ENCODE measurements at regions not wholly inside any gene's neighbourhood (a gene's known extent, or its start where the extent isn't known, plus 50 kb on each side); places are given as distances from the start of the nearest gene placed in this dataset.

GRCh38 chr3:193021506-193022010, 103.9 kb upstream of the MB21D2 start (continued):
- no peak for TF ChIP-seq NFATC4 (CRISPR knock-in tag; IDR thresholded peaks at IDR 0.05)
- no peak for TF ChIP-seq JUN (CRISPR knock-in tag; IDR thresholded peaks at IDR 0.05)
- TF ChIP-seq ZSCAN18 (CRISPR knock-in tag; IDR thresholded peaks at IDR 0.05), result no peak
- TF ChIP-seq, protein P1, sequence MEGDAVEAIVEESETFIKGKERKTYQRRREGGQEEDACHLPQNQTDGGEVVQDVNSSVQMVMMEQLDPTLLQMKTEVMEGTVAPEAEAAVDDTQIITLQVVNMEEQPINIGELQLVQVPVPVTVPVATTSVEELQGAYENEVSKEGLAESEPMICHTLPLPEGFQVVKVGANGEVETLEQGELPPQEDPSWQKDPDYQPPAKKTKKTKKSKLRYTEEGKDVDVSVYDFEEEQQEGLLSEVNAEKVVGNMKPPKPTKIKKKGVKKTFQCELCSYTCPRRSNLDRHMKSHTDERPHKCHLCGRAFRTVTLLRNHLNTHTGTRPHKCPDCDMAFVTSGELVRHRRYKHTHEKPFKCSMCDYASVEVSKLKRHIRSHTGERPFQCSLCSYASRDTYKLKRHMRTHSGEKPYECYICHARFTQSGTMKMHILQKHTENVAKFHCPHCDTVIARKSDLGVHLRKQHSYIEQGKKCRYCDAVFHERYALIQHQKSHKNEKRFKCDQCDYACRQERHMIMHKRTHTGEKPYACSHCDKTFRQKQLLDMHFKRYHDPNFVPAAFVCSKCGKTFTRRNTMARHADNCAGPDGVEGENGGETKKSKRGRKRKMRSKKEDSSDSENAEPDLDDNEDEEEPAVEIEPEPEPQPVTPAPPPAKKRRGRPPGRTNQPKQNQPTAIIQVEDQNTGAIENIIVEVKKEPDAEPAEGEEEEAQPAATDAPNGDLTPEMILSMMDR (IDR thresholded peaks at IDR 0.05), result no peak
- no peak for TF ChIP-seq NFYB (CRISPR knock-in tag; conservative IDR thresholded peaks at IDR 0.05; ENCODE audit: low read depth)

DNA sequence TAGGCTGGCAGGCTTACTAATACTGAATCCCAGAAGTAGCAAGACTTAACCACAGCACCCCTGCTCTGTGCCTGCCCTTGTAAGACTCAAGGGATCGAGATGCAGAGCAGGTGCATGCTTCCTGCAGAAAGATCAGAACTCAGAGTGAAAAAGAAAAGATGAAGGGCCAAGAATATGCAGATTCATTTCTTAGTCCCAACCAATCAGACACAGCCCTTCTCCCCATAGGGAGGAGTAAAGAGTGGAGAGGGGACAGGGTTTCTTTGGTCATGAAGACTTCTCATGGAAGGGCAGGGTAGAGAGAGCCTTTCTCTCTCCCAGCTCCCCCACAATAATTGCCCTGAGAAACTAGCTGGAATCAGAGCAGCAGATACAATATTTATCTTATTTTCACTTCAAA, 105.6 kb upstream of the MB21D2 start:
- CTCF ChIA-PET, result no interaction called here

More for the DNA sequence above, 105.6 kb upstream of the MB21D2 start:
- peak; percentile 30; the same call in 1 of the 2 replicates for ATAC-seq
- no peaks in the 10 kb centered on the region for H3K27me3 Mint-ChIP-seq (ENCODE audit: low read depth)
- no peak overlapping the region for H3K27ac Mint-ChIP-seq
- H3K4me1 Mint-ChIP-seq, result peaks cover 18% of the 10 kb centered on the region
- H3K9me3 Mint-ChIP-seq, result no peaks in the 10 kb centered on the region
- H3K36me3 Mint-ChIP-seq, result no peaks in the 10 kb centered on the region
- TF ChIP-seq CREB1 (CRISPR knock-in tag; IDR thresholded peaks at IDR 0.05) (no peak), HMGA2 (CRISPR knock-in tag; IDR thresholded peaks at IDR 0.05) (no peak), TCF7 (CRISPR knock-in tag; IDR thresholded peaks at IDR 0.05; ENCODE audit: low read depth) (no peak), CREM (CRISPR knock-in tag; IDR thresholded peaks at IDR 0.05) (no peak), NR3C1 (CRISPR knock-in tag; conservative IDR thresholded peaks at IDR 0.05; ENCODE audit: low read depth) (no peak), ESRRA (CRISPR knock-in tag; IDR thresholded peaks at IDR 0.05; ENCODE audit: borderline replicate concordance) (no peak), SMAD4 (CRISPR knock-in tag; IDR thresholded peaks at IDR 0.05) (no peak), ZBTB43 (CRISPR knock-in tag; IDR thresholded peaks at IDR 0.05) (no peak), GRHL2 (CRISPR knock-in tag; IDR thresholded peaks at IDR 0.05; ENCODE audit: insufficient replicate concordance, severe bottlenecking) (no peak), EMX1 (CRISPR knock-in tag; IDR thresholded peaks at IDR 0.05) (no peak), USF1 (CRISPR knock-in tag; IDR thresholded peaks at IDR 0.05) (no peak), ZNF121 (CRISPR knock-in tag; IDR thresholded peaks at IDR 0.05) (no peak)
- TF ChIP-seq, protein P2, sequence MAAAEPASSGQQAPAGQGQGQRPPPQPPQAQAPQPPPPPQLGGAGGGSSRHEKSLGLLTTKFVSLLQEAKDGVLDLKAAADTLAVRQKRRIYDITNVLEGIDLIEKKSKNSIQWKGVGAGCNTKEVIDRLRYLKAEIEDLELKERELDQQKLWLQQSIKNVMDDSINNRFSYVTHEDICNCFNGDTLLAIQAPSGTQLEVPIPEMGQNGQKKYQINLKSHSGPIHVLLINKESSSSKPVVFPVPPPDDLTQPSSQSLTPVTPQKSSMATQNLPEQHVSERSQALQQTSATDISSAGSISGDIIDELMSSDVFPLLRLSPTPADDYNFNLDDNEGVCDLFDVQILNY (CRISPR knock-in tag; IDR thresholded peaks at IDR 0.05), result no peak
- TF ChIP-seq, protein P3, sequence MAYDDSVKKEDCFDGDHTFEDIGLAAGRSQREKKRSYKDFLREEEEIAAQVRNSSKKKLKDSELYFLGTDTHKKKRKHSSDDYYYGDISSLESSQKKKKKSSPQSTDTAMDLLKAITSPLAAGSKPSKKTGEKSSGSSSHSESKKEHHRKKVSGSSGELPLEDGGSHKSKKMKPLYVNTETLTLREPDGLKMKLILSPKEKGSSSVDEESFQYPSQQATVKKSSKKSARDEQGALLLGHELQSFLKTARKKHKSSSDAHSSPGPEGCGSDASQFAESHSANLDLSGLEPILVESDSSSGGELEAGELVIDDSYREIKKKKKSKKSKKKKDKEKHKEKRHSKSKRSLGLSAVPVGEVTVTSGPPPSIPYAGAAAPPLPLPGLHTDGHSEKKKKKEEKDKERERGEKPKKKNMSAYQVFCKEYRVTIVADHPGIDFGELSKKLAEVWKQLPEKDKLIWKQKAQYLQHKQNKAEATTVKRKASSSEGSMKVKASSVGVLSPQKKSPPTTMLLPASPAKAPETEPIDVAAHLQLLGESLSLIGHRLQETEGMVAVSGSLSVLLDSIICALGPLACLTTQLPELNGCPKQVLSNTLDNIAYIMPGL (CRISPR knock-in tag; IDR thresholded peaks at IDR 0.05), result no peak
- TF ChIP-seq, protein P4, sequence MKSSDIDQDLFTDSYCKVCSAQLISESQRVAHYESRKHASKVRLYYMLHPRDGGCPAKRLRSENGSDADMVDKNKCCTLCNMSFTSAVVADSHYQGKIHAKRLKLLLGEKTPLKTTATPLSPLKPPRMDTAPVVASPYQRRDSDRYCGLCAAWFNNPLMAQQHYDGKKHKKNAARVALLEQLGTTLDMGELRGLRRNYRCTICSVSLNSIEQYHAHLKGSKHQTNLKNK (CRISPR knock-in tag; IDR thresholded peaks at IDR 0.05), result no peak
- TF ChIP-seq, protein P5, sequence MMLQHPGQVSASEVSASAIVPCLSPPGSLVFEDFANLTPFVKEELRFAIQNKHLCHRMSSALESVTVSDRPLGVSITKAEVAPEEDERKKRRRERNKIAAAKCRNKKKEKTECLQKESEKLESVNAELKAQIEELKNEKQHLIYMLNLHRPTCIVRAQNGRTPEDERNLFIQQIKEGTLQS (CRISPR knock-in tag; conservative IDR thresholded peaks at IDR 0.05), result no peak
- no peak overlapping the region for H3K4me3 Mint-ChIP-seq
- DNase-seq (ENCODE audit: low spot score), result no peak
- POLR2A ChIA-PET, result no interaction called here
